MCF 10A (cell line): ENCODE measurements at regions not wholly inside any gene's neighbourhood (a gene's known extent, or its start where the extent isn't known, plus 50 kb on each side); places are given as distances from the start of the nearest gene placed in this dataset.

Experiments
- BruUV-seq: library from RNA; stranded (reverse); fragments of 400-500 nt; replicated peaks from 2 replicates; lab custom pipeline; 2021; lab: Mats Ljungman, UMichigan
- CTCF ChIA-PET: fragments of 300-600 bp; sonication (Branson Sonifier 250); formaldehyde crosslinking; extraction: SDS; loops from one replicate; lab custom pipeline; 2021; ENCODE audit warnings: antibody characterized with exemption, inconsistent platforms; lab: Yijun Ruan, JAX
- POLR2A ChIA-PET: fragments of 300-600, 350-650 bp; sonication (Branson Sonifier 250); formaldehyde crosslinking; extraction: SDS; loops from one replicate; lab custom pipeline; 2020; ENCODE audit warnings: antibody characterized with exemption, inconsistent platforms; lab: Yijun Ruan, JAX
- DNase-seq: peaks from one replicate; pipeline ENCODE4 v3.0.0-alpha.2; 2018; ENCODE audit not compliant: unreplicated experiment
- H3K27ac Mint-ChIP-seq: one replicate; pipeline ENCODE4 v1.8.0; 2022; ENCODE audit warnings: mild to moderate bottlenecking, low read depth, mixed read lengths; ENCODE audit not compliant: unreplicated experiment
- H3K27me3 Mint-ChIP-seq: one replicate; pipeline ENCODE4 v1.8.0; 2022; ENCODE audit warnings: mixed read lengths; ENCODE audit not compliant: insufficient read depth, unreplicated experiment
- H3K36me3 Mint-ChIP-seq: one replicate; pipeline ENCODE4 v1.8.0; 2022; ENCODE audit warnings: mild to moderate bottlenecking, moderate library complexity, mixed read lengths; ENCODE audit not compliant: insufficient read depth, unreplicated experiment
- H3K4me1 Mint-ChIP-seq: one replicate; pipeline ENCODE4 v1.8.0; 2022; ENCODE audit warnings: mixed read lengths; ENCODE audit not compliant: insufficient read depth, unreplicated experiment
- H3K4me3 Mint-ChIP-seq: one replicate; pipeline ENCODE4 v1.8.0; 2022; ENCODE audit warnings: mild to moderate bottlenecking, moderate library complexity, mixed read lengths; ENCODE audit not compliant: unreplicated experiment
- H3K9me3 Mint-ChIP-seq: one replicate; pipeline ENCODE4 v1.8.0; 2022; ENCODE audit warnings: mixed read lengths; ENCODE audit not compliant: unreplicated experiment
- intact Hi-C: fragments of 100-400 bp; cut with micrococcal nuclease; formaldehyde crosslinking; loops from 2 replicates; pipeline ENCODE4 v1.14.1; 2022
- TF ChIP-seq, protein P1 (sequence below): fragments of 200-600 bp; IDR thresholded peaks from one replicate; pipeline ENCODE4 v1.8.0; 2022; ENCODE audit warnings: antibody characterized with exemption, mild to moderate bottlenecking; ENCODE audit not compliant: unreplicated experiment

GRCh38 chr2:8258406-8258805, 423.4 kb upstream of the ID2 start:
- no peak for DNase-seq
- no peaks in the 10 kb centered on the region for H3K27me3 Mint-ChIP-seq
- no TSS peak for BruUV-seq
- no peak overlapping the region for H3K27ac Mint-ChIP-seq
- intact Hi-C loops = no loop called here
- no peak overlapping the region for H3K4me3 Mint-ChIP-seq
- no peaks in the 10 kb centered on the region for H3K36me3 Mint-ChIP-seq
- ChIA-PET CTCF (no interaction called here), POLR2A (no interaction called here)
- H3K9me3 Mint-ChIP-seq = peaks cover 9% of the 10 kb centered on the region
- TF ChIP-seq, protein P1, sequence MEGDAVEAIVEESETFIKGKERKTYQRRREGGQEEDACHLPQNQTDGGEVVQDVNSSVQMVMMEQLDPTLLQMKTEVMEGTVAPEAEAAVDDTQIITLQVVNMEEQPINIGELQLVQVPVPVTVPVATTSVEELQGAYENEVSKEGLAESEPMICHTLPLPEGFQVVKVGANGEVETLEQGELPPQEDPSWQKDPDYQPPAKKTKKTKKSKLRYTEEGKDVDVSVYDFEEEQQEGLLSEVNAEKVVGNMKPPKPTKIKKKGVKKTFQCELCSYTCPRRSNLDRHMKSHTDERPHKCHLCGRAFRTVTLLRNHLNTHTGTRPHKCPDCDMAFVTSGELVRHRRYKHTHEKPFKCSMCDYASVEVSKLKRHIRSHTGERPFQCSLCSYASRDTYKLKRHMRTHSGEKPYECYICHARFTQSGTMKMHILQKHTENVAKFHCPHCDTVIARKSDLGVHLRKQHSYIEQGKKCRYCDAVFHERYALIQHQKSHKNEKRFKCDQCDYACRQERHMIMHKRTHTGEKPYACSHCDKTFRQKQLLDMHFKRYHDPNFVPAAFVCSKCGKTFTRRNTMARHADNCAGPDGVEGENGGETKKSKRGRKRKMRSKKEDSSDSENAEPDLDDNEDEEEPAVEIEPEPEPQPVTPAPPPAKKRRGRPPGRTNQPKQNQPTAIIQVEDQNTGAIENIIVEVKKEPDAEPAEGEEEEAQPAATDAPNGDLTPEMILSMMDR = no peak
- no peaks in the 10 kb centered on the region for H3K4me1 Mint-ChIP-seq

GRCh38 chr2:8259106-8259840, 422.6 kb upstream of the ID2 start:
- no peaks in the 10 kb centered on the region for H3K27me3 Mint-ChIP-seq
- H3K4me1 Mint-ChIP-seq = no peaks in the 10 kb centered on the region
- TF ChIP-seq, protein P1 = no peak
- CTCF ChIA-PET = no interaction called here
- no peak overlapping the region for H3K27ac Mint-ChIP-seq
- H3K4me3 Mint-ChIP-seq = no peak overlapping the region
- peaks cover 9% of the 10 kb centered on the region for H3K9me3 Mint-ChIP-seq
- BruUV-seq = no TSS peak
- no peaks in the 10 kb centered on the region for H3K36me3 Mint-ChIP-seq
- DNase-seq = no peak
- POLR2A ChIA-PET = no interaction called here
- intact Hi-C loops = no loop called here

DNA sequence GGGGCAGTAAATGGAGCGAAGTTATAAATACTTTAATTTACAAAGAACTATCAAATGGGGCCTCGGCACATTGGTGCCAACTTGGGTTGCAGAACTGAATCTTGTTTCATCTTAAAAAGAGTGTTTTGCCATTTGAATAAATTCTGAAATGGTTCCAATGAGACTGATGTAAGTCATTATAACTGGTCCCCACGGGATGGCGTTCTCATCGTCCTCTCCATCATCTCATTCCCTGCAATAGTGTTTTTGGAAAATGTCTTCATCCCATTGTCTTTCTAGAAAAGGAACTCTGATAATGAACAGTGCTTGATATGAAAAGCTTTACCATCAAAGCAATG, 422.0 kb upstream of the ID2 start:
- intact Hi-C loops = no loop called here
- ChIA-PET POLR2A (no interaction called here), CTCF (no interaction called here)
- no peak overlapping the region for H3K27ac Mint-ChIP-seq
- TF ChIP-seq, protein P1 = no peak
- H3K27me3 Mint-ChIP-seq = no peaks in the 10 kb centered on the region
- no peaks in the 10 kb centered on the region for H3K36me3 Mint-ChIP-seq
- H3K4me1 Mint-ChIP-seq = no peaks in the 10 kb centered on the region
- H3K4me3 Mint-ChIP-seq = no peak overlapping the region
- H3K9me3 Mint-ChIP-seq = peaks cover 14% of the 10 kb centered on the region
- BruUV-seq = no TSS peak
- DNase-seq = no peak

GRCh38 chr2:8260213-8260612, 421.6 kb upstream of the ID2 start:
- DNase-seq = no peak
- no peaks in the 10 kb centered on the region for H3K27me3 Mint-ChIP-seq
- H3K36me3 Mint-ChIP-seq = no peaks in the 10 kb centered on the region
- no peak overlapping the region for H3K27ac Mint-ChIP-seq
- peaks cover 16% of the 10 kb centered on the region for H3K9me3 Mint-ChIP-seq
- intact Hi-C loops = no loop called here
- ChIA-PET CTCF (no interaction called here), POLR2A (no interaction called here)
- no peaks in the 10 kb centered on the region for H3K4me1 Mint-ChIP-seq
- TF ChIP-seq, protein P1 = no peak
- no TSS peak for BruUV-seq
- no peak overlapping the region for H3K4me3 Mint-ChIP-seq
